ENCODE measurements at regions not wholly inside any gene's neighbourhood (a gene's known extent, or its start where the extent isn't known, plus 50 kb on each side); places are given as distances from the start of the nearest gene placed in this dataset.
A peak's percentile ranks its signal among the peaks of the same experiment; 100 is the strongest.

DNA sequence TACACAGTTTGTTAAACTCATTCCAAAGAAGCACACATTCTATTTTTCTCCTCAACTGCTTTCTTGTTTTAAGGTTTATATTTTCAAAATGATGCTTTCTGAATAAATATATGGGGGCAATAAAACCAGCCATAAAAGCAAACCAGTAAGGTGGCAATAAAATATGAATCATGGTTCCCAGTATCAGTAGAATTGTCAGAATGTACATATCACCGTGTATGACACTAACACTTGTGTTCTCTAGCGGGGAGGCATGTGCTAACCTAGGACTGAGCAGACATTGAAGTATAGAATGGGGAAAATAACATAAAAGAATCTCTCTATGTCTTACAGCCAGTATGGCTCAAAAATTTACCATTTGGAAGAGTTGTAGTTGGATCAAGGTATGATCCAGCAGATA, 329.9 kb upstream of the ISL1 start:
- H3K27ac ChIP-seq = no peak overlapping the region
- ATAC-seq = no peak

GRCh38 chr5:51060953-51061352, 322.3 kb upstream of the ISL1 start:
- H3K4me1 ChIP-seq = no peaks in the 10 kb centered on the region
- TF ChIP-seq CTCF (IDR thresholded peaks at IDR 0.05) (no peak), POLR2A (IDR thresholded peaks at IDR 0.05) (no peak)
- DNase-seq (no peak), ATAC-seq (no peak)
- peaks cover 0 to 31% (median 10%) of the 10 kb centered on the region in 12 donors for H3K9me3 ChIP-seq
- no peak overlapping the region for H3K4me3 ChIP-seq
- intact Hi-C loops (cut with DNase I) = no loop called here
- H3K36me3 ChIP-seq = no peaks in the 10 kb centered on the region
- WGBS, 4 donors = 48 to 63% (median 55%) methylated on average over 5 of the region's 5 CpGs
- H3K27me3 ChIP-seq = no peaks in the 10 kb centered on the region
- H3K27ac ChIP-seq = no peak overlapping the region

More for the DNA sequence above, 329.9 kb upstream of the ISL1 start:
- Histone ChIP-seq H3K36me3 (no peaks in the 10 kb centered on the region), H3K27me3 (no peaks in the 10 kb centered on the region), H3K9me3 (peaks cover 0 to 4% (median 0%) of the 10 kb centered on the region in 12 donors), H3K4me1 (no peaks in the 10 kb centered on the region), H3K4me3 (no peak overlapping the region)
- intact Hi-C loops (cut with DNase I) = no loop called here
- DNase-seq = no peak
- TF ChIP-seq POLR2A (IDR thresholded peaks at IDR 0.05) (no peak), CTCF (IDR thresholded peaks at IDR 0.05) (no peak)
- WGBS, 4 donors = 74 to 85% (median 80%) methylated on average over 2 of the region's 2 CpGs

DNA sequence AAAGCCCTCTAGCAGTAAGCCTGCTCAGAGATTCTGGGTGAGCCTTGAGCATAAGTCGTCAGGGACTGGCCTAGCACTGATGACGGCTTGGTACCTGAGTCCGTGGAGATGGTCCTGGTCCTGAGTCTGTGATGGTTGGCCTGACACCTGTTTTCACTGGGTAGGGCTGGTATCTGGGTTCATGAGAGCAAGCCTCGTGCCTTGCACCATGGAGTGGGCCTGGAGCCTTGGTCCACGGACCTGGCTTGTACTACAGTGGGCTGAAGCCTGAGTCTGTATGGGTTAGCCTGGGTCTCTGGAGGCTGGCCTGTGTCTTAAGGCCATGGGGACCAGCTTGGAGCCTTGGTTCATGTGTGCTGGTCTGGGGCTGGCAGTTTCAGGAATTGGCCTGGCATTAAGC, 310.3 kb upstream of the ISL1 start:
- intact Hi-C loops (cut with DNase I) = no loop called here
- H3K36me3 ChIP-seq = no peaks in the 10 kb centered on the region
- WGBS, 4 donors = 79 to 92% (median 84%) methylated on average over 5 of the region's 5 CpGs
- ATAC-seq = no peak
- no peak overlapping the region for H3K4me3 ChIP-seq
- DNase-seq = peak in 1 of 5 donors; percentile 18
- TF ChIP-seq CTCF (IDR thresholded peaks at IDR 0.05) (no peak), POLR2A (IDR thresholded peaks at IDR 0.05) (no peak)
- H3K9me3 ChIP-seq = peaks cover 0 to 48% (median 8%) of the 10 kb centered on the region in 12 donors
- H3K27me3 ChIP-seq = no peaks in the 10 kb centered on the region
- no peaks in the 10 kb centered on the region for H3K4me1 ChIP-seq
- H3K27ac ChIP-seq = no peak overlapping the region

DNA sequence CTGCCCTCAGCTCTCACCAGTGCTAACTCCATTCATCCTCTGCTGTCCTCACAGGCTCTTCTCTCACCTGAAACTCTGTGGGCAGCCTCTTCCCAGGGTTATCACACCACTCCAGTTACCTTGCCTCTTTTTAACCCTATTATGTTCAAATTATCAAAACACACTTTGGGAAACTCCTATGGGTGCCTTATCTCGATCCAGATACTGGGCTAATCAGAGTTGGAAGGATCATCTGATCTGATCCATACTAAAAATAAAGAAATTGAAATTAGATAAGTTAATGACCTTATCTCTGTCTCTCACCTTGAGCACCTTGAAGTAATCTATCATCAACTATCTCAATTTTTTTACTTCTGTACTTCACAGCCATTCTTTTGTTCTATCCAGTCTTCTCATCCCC, 300.5 kb upstream of the ISL1 start:
- Histone ChIP-seq H3K27me3 (no peaks in the 10 kb centered on the region), H3K36me3 (no peaks in the 10 kb centered on the region), H3K9me3 (no peaks in the 10 kb centered on the region), H3K27ac (no peak overlapping the region), H3K4me1 (no peaks in the 10 kb centered on the region), H3K4me3 (no peak overlapping the region)
- DNase-seq = no peak
- TF ChIP-seq CTCF (IDR thresholded peaks at IDR 0.05) (no peak), POLR2A (IDR thresholded peaks at IDR 0.05) (no peak)
- intact Hi-C loops (cut with DNase I) = no loop called here
- WGBS, 4 donors = 14 to 58% (median 41%) methylated on average over 1 of the region's 1 CpG
- no peak for ATAC-seq
